GM12873 (cell line): ENCODE measurements at regions not wholly inside any gene's neighbourhood (a gene's known extent, or its start where the extent isn't known, plus 50 kb on each side); places are given as distances from the start of the nearest gene placed in this dataset.

Experiments used
- TF ChIP-seq, protein P1 (sequence below): IDR thresholded peaks from 2 replicates; pipeline ENCODE4 v1.5.1; 2012; ENCODE audit warnings: low read depth, mild to moderate bottlenecking, moderate library complexity, low read length, control low read depth; ENCODE audit not compliant: insufficient read depth; ENCODE audit errors: missing control alignments

- TF ChIP-seq, protein P1, sequence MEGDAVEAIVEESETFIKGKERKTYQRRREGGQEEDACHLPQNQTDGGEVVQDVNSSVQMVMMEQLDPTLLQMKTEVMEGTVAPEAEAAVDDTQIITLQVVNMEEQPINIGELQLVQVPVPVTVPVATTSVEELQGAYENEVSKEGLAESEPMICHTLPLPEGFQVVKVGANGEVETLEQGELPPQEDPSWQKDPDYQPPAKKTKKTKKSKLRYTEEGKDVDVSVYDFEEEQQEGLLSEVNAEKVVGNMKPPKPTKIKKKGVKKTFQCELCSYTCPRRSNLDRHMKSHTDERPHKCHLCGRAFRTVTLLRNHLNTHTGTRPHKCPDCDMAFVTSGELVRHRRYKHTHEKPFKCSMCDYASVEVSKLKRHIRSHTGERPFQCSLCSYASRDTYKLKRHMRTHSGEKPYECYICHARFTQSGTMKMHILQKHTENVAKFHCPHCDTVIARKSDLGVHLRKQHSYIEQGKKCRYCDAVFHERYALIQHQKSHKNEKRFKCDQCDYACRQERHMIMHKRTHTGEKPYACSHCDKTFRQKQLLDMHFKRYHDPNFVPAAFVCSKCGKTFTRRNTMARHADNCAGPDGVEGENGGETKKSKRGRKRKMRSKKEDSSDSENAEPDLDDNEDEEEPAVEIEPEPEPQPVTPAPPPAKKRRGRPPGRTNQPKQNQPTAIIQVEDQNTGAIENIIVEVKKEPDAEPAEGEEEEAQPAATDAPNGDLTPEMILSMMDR: no peak
Observed at GRCh38 chr13:29993196-29993595, 142.8 kb upstream of the UBL3 start.

- TF ChIP-seq, protein P1: no peak
Observed at GRCh38 chr13:29991343-29991742, 140.9 kb upstream of the UBL3 start.

DNA sequence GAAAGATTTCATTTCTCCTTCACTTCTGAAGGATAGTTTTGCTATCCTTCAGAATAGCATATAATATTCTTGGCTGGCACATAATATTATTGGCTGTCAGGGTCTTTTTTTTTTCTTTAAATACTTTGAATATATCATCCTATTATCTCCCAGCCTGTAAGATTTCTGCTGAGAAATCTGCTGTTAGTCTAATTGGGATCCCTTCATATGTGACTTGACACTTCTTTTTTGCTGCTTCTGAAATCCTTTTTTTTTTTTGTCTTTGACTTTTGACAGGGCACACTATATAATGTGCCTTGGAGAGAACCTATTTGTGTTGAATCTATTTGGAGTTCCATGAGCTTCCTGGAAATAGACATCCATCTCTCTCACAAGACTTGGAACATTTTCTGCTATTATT is 136.9 kb upstream of the UBL3 start:
- TF ChIP-seq, protein P1: no peak

DNA sequence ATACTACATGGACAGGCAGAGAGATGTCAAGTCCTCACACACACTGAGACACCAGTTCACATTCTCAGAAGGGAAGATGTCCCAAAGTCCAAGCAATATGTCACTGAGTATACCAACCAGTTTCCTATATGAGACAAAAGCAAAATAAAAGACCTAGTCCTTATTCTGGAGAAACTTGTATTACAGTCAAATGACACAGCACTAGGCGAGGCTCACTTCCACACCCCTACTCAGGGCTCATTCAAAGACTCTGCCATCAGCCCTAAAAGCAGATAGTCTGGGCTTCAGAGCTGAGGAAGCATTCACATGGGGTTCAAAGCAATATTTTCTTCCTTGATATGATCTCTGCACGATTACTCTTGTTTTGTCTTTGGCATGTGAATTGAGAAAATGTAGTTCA is 129.9 kb upstream of the UBL3 start:
- TF ChIP-seq, protein P1: no peak

DNA sequence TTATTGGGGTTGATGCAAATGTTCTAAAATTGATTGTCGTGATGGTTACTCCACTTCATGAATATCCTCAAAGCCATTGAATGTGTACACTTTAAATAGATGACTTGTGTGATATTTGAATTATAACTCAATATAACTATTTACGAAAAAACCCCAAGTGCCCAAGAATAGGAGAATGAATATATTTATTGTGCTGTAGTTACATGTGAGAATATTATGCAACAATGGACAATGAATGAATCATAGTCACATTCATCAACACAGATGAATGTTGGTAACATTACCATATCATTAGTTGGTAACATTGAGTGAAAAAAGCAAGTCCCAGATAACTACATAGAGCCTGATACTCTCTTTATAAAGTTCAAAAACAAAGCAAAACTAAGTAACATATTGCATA is 127.8 kb upstream of the UBL3 start:
- TF ChIP-seq, protein P1: no peak

DNA sequence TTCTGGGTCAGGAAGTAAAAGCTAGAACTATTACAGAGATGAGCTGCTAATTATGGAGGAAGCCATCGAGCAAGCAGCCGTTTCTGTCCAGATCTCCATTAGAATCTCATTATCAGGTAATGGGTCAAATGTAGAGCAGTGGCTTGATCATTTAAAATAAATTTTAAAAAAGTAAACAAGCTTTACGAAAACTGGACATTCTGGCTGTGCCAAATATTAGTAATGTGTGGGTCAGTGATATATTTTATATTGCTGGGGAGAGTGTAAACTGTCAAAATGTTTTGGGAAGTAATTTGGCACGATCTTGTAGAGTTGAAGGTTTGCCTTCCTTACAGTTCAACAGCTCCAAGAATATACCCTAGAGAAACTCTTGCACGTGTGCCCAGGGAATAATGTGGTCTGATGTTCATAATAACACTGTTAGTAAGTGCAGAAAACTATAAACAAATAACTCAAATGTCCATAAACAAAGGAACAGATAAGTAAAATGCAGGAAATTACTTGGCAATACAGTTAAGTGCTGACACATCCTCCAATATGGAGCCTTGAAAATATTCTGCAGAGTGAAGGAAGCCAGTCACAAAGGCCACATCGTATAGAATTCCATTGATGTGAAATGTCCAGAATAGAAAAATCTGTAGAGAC is 127.2 kb upstream of the UBL3 start:
- TF ChIP-seq, protein P1: no peak

DNA sequence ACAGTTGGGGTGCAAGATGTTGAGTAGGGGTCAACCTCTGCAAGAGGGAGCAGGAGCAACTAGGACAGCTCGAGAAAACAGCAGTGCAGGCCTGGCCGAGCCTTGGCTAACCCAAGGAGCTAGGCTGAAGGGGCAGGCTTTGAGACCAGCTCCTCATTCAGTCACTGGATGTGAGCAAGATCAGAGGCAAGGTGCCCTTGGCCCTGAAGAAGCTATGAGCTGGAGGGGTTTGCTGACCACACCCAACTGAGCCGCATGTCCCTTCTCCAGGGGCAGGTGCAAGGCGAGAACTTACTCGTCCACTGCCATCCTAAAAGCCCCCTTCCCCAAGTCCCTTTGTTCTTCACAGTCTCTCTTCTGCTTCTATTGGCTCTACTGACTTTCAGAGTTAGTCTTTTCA is 126.1 kb upstream of the UBL3 start:
- TF ChIP-seq, protein P1: no peak

DNA sequence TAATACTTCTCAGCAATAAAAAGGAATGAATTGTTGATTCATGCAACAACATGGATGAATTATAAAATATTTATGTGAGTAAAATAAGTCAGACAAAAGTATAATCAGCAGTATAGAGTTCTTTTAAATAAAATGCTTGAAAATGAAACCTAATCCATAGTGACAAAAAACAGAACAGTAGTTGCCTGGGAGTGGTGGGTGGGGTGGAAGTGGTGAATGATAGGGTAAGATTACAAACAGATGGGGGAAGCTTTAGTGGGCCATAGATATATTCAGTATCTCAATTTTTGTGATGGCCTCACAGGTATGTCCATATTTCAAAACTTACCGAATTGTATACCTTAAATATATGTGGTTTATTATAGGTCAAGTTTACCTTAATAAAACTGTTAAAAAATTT is 124.9 kb upstream of the UBL3 start:
- TF ChIP-seq, protein P1: no peak
